MM.1S (cell line): ENCODE measurements at regions not wholly inside any gene's neighbourhood (a gene's known extent, or its start where the extent isn't known, plus 50 kb on each side); places are given as distances from the start of the nearest gene placed in this dataset.

Experiments used
- EZH2 ChIP-seq: fragments of 300-600 bp; sonication (generic); optimal IDR thresholded peaks from 2 replicates; pipeline ENCODE3; 2017; ENCODE audit warnings: low read depth, mild to moderate bottlenecking, antibody characterized with exemption, low read length, mixed read lengths
- TF ChIP-seq, protein P1 (sequence below): fragments of 300-600 bp; sonication (generic); IDR thresholded peaks from 2 replicates; pipeline ENCODE4 v1.5.1; 2016; ENCODE audit warnings: antibody characterized with exemption, low read length, mixed read lengths

DNA sequence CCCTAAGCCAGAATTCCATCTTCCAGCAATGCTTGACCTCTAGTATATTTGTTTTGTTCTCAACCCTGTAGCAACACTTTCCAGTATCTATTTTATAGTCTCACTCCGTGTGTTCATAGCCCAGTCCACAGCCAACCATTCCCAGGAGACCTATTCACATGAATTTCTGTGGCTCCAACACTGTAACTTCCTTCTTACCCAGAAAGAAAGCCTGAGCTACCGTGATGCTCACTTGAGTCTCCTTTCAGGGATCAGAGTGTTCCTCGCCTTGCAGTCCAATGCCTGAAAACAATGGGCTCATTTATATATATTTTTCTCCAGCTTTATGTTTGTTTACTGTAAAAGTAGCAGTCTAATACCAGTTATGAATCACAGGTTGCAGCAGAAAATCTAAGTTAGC is 645.0 kb upstream of the NOVA1 start:
- TF ChIP-seq, protein P1, sequence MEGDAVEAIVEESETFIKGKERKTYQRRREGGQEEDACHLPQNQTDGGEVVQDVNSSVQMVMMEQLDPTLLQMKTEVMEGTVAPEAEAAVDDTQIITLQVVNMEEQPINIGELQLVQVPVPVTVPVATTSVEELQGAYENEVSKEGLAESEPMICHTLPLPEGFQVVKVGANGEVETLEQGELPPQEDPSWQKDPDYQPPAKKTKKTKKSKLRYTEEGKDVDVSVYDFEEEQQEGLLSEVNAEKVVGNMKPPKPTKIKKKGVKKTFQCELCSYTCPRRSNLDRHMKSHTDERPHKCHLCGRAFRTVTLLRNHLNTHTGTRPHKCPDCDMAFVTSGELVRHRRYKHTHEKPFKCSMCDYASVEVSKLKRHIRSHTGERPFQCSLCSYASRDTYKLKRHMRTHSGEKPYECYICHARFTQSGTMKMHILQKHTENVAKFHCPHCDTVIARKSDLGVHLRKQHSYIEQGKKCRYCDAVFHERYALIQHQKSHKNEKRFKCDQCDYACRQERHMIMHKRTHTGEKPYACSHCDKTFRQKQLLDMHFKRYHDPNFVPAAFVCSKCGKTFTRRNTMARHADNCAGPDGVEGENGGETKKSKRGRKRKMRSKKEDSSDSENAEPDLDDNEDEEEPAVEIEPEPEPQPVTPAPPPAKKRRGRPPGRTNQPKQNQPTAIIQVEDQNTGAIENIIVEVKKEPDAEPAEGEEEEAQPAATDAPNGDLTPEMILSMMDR, result no peak
- TF ChIP-seq EZH2, result no peak
